Tibial nerve (tissue), 4 donors: ENCODE measurements at regions not wholly inside any gene's neighbourhood (a gene's known extent, or its start where the extent isn't known, plus 50 kb on each side); places are given as distances from the start of the nearest gene placed in this dataset.

ENCODE experiments used
- CTCF ChIP-seq, 5 experiments: fragments of 200-600 bp in 3 of 5; fragments of 450-650 bp in 2 of 5; sonication (generic) in 3 of 5; IDR thresholded peaks; one replicate each; pipeline ENCODE4 v1.5.1; 2016 to 2019; ENCODE audit warnings: antibody characterized with exemption in 5 of 5, mild to moderate bottlenecking in 3 of 5, moderate library complexity in 2 of 5
- EP300 ChIP-seq, 2 donors: sonication (generic); formaldehyde crosslinking; IDR thresholded peaks; one replicate each; pipeline ENCODE4 v1.6.1; 2017; ENCODE audit warnings: antibody characterized with exemption in 2 of 2, mild to moderate bottlenecking in 1 of 2

GRCh38 chr16:61002479-61003204 is 1033.6 kb downstream of the CDH8 start:
- no peak for TF ChIP-seq CTCF (IDR thresholded peaks at IDR 0.05)
- no peak for TF ChIP-seq EP300 (IDR thresholded peaks at IDR 0.05)
